ENCODE measurements at regions not wholly inside any gene's neighbourhood (a gene's known extent, or its start where the extent isn't known, plus 50 kb on each side); places are given as distances from the start of the nearest gene placed in this dataset.
"Not testable (repeated sequence)": the region's sequence is repeated elsewhere in the genome, so short reads cannot be mapped to it uniquely, and the experiment has no call there.

DNA sequence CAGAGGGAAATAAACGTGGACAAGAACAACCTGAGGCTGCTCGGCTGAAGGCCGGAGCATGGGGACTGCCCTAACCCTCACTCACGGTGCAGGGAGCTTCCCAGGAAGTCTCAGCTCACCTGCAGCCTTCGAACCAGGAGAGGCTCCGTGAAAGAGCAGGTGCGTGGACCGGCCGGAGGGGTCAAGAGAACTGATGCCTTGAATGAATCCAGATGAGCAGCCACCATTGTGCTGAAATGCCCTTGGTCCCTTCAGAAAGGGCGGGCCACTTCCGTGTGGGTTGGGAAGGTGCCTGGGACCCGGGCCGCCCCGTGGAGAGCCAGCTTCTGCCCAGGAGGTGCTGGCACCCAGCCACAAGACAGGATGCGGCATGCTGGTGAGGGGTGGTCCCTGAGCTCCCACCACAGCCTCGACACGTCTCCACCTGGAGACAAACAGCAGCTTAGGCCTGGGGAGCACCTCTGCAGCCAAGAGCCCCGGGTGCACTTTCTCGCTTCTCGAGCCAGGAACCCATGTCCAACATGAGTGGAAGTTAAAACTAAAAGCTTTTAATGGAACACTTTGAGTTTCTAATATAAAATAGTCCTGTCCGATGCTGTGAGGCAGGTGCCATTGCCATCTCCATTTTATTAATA is 83.5 kb downstream of the TTLL2 start:
- DNase-seq = no peak

DNA sequence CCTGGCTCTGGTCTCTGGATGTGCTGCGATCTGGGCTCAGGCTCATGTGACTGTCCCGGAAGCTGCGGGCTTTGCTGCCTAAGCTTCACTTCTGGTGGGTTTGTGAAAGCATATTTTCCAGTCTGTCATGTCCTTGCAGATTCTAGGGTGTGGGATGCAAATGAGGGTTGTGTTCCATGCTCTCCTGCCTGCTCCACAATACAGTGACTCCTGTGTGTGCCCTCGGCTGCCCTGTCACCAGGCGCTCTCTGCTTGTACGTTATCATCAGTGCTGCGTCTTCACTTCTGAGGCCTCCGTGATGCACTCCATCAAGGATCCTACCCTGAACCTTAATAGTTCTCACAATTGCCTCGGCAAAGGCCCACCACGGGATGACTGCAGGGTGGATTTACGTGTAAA is 84.2 kb downstream of the TTLL2 start:
- DNase-seq = no peak

DNA sequence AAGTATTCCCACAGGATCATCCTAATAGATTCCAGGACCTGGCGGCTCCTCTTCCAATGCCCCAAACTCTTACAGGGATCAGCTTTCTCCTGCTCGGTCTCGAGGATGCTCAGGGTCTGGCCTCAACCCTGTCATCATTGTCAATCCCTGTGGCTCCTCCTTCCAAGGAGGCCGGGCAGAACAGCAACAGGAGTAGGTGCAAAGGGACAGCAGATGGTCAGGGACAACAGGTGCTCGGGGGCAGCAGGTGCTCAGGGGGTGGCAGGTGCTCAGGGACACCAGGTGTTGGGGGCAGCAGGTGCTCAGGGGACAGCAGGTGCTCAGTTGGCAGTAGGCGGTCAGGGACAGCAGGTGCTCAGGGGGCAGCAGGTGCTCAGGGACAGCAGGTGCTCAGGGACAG is 84.8 kb downstream of the TTLL2 start:
- DNase-seq = no peak

DNA sequence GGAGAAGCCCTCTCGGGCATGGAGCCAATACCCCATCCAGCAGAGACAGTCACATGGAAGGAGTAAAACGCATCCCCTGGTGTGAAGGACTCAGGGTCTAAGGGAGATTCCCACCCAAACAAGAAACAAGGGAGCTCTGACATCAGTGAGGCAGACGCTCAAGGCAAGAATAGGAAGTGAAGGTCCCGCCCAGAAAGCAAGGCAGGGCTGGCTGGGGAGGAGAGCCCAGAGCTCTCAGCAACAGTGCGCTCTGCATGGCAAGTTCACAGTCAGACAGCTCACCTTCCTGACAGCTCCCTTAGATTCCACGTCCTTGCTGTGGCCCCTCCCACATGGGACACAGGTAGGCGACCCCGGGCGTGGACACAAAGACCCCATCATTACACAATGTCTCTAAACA is 85.6 kb downstream of the TTLL2 start:
- DNase-seq = no peak

DNA sequence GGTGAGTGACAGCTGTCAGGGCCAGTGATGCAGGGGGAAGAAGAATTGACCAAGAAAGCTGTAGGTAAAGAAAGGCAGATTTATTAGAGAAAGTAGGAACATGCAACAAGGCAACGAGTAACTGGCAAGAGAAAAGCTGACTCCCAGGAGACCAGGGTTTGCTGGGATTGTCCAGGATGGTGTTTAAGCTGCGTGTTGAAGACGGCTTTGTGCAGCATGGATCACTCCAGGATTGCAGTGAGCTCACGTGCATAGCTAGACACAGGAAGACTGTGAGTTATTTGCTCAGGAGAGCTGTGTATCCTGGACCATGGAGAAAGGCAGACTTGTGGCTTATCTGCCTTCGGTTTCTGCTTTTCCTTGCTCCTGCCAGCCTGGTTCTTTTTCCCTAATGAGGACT is 87.6 kb downstream of the TTLL2 start:
- DNase-seq = no peak

DNA sequence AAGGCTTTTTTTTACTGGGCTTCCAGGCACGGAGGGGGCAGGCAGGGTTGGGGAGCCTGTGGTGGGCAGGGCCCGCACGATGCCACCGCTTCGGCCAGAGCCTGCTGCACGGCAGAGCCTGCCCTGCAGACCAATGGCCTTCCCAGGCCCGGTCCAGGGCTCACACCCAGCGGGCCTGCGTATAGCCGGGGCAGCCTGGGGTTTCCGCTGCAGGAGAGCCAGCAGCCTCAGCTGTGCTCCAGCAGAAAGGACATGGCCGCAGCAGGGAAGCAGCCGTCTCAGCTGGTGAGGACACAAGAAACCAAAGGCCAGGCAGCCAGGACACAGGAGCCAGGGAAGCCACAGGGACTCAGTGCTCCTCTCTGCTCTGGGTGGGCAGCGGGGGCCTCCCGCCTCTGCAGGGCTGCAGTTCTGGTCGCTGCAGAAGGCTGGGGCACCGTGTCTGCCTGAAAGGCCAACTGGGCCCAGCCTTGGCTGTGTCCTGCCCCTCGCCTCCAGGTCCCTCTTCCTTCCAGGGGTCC is 90.6 kb downstream of the TTLL2 start:
- no peak for DNase-seq

DNA sequence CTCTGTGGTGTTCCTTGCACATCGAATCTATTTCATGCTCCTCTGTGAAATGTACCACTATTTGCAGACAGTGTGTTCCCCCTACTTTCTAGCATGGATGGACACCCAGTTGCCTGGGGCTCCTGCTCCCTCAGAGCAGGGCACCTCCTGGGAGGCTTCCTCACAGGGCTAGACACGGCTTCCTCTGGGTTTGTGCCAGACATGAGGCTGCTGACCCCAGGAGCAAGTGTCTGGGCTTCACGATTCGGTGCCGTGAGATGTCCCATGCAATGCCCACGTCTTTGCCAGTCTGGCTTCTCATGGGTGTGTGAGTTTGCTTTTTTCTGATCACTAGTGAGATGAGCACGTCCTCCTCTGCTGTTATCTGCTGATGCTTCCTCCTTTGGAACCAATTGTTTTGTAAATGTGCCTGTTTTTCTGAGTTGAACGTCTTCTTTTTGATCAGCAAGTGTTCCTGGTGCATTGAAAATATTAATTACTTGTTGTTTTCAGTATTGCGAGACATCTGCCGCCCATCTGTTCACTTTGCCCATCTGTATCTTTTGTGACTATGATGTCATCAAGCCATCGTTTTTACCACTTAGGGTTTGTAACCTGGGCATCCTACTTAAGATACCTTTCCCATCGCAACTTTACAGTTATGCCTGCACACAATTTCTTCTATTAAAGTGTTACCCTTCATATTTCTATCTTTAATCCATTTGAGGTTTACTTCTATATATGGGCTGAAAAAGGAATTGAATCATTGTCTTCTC is 92.0 kb downstream of the TTLL2 start:
- no peak for DNase-seq

DNA sequence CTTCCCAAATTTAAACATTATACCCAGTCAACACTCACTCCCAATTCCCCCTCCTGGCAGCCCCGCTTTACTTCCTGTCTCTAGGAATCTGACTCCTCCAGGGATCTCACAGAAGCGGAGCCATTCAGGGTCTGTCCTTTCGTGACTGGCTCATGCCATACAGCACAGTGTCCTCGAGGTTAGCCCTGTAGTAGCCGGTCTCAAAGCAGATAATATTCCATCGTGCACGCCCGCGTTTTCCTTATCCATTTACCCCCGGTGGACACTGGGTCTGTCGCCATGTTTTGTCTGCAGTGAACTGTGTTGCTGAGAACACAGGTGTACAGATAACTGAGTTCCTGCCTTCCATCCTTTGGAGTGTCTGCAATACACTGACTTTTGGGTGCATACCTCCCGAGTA is 95.3 kb downstream of the TTLL2 start:
- no peak for DNase-seq

DNA sequence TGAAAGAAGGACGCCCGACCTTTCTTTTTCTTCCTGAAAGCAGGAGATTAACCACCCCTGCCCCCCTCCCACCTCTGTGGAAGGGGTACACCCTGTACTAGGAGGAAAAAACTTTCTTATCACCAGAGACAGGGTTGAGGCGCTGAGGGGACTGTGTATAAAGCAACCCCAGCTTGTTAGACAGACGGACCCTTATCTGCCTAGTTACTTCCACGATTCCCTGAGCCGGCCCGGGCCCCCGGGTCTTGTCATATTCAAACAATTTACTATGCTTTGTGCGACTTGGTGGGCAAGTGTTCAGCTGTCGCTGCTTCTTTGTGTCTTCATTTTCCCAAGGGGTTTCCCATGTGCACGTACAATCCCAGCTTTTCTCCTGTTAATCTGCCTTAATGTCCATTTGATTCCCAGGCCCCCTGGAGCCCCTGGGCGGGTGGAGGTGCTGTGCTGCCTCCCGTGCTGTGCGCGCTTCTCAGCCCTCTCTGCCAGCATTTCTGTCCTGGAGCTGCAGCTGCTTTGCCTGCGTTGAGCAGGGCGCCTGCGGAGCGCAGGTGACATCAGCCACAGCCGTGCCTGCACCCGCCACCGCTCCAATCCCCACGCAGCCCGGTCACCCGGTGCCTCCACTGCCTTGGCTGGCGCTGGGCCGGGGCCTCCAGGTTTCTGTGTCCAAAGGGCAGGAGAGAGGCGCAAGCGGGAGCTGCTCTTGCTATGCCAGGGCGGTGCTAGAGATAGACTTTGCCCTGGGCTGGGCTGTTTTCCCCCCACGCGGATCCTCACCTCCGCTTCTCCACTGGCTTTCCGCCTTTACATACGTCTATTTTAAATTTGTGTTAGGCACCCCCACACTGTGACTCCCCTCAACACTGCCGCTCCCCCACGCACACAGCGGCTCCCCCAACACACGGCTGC is 96.2 kb downstream of the TTLL2 start:
- DNase-seq = peak; percentile 40

DNA sequence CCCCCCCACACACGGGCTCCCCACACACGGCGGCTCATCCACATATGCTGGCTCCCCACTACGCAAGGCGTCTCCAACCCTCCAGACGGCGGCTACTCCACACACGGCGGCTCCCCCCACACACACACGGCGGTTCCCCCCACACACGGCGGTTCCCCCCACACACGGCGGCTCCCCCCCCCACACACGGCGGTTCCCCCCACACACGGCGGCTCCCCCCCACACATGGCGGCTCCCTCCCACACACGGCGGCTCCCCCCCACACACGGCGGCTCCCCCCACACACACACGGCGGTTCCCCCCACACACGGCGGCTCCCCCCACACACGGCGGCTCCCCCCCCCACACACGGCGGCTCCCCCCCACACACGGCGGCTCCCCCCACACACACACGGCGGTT is 97.1 kb downstream of the TTLL2 start:
- not testable (repeated sequence) for DNase-seq

DNA sequence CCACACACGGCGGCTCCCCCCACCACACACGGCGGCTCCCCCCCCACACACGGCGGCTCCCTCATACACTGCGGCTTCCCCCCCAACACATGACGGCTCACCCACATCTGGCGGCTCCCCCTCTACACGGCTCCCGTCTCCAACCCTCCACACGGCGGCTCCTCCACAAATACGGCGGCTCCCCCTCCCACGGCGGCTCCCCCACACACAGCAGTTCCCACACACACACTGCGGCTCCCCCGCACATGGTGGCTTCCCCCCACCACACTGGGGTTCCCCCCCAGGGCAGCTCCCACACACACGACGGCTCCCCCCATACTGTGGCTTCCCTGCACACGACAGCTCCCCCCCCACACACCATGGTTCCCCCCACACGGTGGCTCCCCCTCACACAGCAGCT is 98.0 kb downstream of the TTLL2 start:
- DNase-seq = no peak

DNA sequence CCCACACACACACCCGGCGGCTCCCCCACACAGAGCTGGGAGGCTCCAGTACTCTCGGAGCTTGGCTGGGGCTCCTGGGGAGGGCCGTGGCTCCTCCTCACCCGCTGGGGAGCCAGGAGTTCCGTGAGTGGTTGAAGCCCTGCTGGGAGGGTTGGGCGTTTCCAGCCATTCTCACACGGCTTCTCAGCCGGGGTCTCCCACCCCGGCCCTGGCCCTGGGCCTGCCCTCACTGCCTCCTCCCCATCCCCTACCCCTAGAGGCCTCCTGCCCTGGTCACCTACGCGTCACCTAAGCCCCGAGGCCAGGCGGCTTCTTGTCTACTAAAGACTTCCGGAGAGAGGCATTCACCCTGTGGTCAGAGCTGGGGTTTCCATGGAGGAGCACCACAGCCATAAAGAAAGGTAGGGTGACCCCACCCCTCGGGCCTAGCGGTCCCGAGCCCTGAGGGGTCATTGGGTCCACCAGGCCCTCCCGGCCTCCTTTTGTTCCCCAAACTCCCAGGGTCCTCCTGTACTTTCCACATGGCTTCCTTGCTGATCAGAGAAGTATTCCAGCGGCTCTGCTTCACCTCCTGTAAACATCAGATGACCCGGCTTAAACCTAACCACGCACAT is 99.3 kb downstream of the TTLL2 start:
- DNase-seq = no peak

DNA sequence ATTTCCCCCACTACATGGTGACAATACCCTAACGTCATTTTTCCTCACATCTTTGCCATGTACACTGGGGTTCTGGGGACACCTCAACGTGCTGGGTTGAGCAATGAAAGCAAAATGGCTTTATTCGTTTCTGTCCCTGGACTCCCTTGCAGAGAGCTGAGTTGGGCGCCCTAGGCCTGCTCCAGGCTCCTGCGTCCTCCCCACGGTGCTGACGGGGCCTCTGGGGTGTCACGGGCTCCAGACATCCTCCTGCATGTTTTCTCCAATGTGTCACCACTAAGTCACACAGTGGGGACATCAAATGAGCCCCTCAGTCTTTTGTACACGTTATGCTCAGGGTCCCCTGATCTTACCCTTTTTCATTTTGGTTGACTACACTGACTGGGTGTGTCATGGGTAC is 99.8 kb downstream of the TTLL2 start:
- no peak for DNase-seq

DNA sequence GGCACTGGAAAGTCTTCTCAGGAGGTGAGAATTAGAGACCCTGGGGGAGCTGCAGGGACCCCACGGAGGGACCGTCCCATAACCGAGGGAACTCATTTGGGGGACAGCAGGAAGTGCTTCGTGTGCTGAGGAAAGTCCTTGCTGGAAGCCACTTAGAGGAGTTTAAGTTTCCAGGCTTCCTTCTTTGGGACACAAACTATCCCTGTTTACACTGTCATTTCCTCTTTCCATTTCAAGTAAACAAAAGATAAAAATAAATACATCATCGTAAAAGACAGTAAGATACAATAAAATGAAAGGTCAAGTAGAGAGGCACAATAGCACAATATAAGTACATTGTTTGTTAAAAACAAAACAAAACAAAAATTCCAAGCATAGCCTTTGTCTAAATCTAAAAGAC is 101.2 kb downstream of the TTLL2 start:
- DNase-seq = no peak

DNA sequence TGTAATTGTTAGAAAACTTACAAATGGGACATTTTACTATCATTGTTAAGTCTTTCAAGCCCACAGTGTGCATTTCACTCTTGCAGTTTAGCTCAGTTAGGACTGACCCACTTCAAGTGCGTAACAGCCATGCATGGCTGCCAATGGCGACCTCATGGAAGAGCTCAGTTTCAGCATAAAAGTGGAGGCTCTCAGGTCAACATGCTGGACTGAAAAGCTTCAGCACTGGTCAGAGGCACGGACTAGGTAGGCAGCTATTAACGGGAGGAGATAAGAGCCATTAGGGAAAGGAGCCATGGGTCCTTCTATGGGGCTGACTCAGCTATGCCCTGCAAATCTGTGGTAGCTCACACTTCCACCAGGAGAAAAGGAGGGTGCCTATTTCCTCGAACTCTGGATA is 101.8 kb downstream of the TTLL2 start:
- DNase-seq = no peak

DNA sequence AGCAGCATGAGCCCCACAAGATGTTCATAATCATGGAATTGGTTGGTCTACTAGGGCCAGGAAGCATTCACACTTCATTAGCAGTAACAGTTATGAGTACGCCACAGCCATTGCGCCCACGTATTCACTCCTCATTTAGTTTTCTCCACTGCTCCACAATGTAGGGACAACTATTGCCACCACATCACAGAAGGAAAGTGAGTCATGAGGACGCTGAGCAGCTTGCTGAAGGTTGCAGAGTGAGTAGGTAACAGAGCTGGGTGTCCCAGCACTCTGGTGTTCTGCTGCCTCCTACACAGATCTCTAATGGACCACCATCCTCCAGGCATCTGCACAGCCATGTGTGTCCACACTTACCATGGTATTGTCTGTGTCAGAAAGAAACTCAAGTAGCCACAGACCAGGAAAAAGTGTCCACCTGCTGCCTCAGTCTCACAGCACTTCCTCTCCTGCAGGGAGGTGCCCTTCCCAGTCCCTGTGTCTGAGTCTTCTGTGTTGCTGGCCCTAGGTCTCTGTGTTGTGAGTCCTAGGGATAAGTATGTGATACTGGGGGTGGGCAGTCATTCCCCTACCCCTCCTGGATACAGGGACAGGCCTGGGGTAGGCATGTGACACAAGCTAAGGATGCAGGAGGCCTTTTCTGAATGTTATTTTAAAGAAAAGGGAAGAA is 103.9 kb downstream of the TTLL2 start:
- DNase-seq = no peak

DNA sequence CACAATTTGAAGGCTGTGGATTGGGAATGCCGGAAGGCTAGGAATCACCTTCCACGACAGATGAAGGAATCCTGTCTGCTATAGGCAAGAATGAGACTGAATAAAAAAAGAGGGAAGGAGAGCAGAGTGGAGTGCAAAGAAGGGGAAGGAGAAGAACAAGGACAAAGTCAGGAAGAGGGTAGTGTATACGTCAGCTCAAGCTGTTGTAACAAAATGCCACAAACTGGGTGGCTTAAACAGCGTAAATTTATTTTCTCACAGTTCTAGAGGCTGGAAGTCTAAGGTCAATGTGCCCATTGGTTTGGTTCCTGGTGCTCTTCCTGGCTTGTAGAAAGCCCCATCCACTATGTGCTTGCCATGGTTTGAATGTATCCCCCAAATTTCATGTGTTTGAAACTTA is 104.5 kb downstream of the TTLL2 start:
- DNase-seq = no peak

DNA sequence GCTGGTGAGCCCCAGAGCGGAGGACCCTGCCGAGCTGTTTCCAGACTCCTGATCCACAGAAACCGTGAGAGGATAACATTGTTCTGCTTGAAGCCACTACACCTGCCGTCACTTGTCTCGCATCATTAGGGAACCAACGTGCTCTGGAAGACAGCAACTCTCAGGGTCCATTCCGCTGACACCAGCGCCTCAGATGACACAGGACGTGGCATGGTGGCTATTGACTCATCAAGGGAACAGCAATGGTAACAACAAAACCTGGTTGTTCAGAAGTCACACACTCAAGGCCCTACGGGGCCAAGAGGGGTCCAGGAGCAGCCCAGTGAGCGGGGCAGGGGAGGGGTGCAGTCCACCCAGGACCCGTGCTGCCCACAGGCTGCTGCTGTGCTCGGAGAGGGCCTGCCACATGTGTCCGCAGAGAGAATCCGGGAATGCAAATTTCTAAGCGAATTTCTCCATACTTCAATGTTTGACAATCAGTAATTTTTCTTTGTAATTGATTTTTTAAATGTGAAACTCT is 110.4 kb downstream of the TTLL2 start:
- no peak for DNase-seq

DNA sequence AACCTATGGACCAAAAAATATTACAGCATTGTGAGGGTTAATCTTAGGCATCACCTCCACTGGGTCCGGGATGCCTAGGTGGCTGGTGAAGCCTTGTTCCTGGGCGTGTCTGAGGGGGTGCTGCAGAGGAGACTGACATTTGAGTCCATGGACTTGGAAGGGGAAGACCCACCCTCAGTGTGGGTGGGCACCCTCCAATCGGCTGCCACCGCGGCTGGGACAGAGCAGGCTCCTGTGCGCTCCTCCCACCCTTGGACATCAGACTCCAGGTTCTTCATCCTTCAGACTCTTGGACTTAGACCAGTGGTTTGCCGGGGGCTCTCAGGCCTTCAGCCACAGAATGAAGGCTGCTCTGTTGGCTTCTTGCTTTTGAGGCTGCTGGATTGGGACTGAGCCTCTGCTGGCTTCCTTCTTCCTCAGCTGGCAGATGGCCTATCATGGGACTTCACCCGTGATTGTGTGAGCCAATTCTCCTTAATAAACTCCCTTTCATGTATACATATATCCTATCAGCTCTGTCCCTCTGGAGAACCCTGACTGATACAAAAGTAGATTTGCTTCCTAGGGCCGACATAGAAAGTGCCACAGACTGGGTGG is 113.1 kb downstream of the TTLL2 start:
- DNase-seq = no peak

DNA sequence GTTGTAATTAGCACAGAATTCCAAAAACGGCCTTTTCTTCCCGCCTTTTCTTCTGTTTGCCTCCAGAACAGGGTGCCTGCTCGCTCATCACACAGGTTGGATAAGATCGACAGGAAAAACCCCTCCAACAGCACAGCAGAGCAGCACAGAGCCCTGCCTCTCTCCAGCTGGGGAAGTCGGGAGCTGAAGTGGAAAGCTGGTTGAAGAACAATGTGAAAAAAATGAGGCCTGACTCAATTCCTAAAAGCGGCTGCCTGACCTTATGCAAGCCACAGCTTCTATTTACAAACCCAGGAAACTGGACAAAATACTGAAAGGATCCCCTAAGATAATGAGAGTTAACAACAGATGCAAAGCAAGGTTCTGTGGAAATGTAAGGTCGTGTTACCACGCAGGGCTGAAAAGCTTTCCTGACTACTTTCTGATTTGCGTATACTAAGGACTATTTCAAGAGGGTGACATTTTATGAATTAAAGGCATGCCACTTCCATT is 116.9 kb downstream of the TTLL2 start:
- no peak for DNase-seq

DNA sequence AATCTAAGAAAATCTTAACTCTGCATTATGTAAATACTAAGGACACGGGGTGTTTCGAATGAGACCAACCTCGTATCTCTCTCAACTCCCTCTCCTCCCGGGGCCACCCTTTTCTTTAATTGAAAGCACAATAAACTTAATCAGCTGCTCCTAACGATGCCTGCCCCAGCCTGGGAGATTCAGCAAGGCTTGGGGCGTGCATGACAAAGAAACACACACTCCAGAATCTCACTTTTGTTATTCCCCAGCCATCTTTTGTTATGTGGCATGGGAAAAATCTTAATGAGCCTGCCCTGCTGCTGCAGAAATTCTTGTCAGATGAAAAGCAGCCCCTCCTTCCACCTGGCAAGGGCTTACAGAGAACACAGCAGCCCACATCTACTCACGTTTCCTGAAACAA is 117.4 kb downstream of the TTLL2 start:
- no peak for DNase-seq
